ENCODE measurements at regions not wholly inside any gene's neighbourhood (a gene's known extent, or its start where the extent isn't known, plus 50 kb on each side); places are given as distances from the start of the nearest gene placed in this dataset.
"Not testable (repeated sequence)": the region's sequence is repeated elsewhere in the genome, so short reads cannot be mapped to it uniquely, and the experiment has no call there.

GRCh38 chr14:58887931-58888330 is 250.2 kb downstream of the DACT1 start:
- DNase-seq (ENCODE audit: low spot score): no peak

- no peak for DNase-seq (ENCODE audit: low spot score)
Measured at GRCh38 chr14:58898655-58899316, 261.0 kb downstream of the DACT1 start.

- DNase-seq (ENCODE audit: low spot score): no peak
Measured at GRCh38 chr14:58899317-58899713, 261.6 kb downstream of the DACT1 start.

GRCh38 chr14:58901826-58902225 is 264.1 kb downstream of the DACT1 start:
- no peak for DNase-seq (ENCODE audit: low spot score)

GRCh38 chr14:58904776-58905175 is 267.0 kb downstream of the DACT1 start:
- DNase-seq (ENCODE audit: low spot score): no peak

GRCh38 chr14:58907803-58908202 is 270.0 kb downstream of the DACT1 start:
- no peak for DNase-seq (ENCODE audit: low spot score)

- DNase-seq (ENCODE audit: low spot score): no peak
Measured at GRCh38 chr14:58912287-58912686, 274.5 kb downstream of the DACT1 start.

- DNase-seq (ENCODE audit: low spot score): no peak
Measured at GRCh38 chr14:58912799-58913432, 275.2 kb downstream of the DACT1 start.

GRCh38 chr14:58914279-58914855 is 274.1 kb upstream of the DAAM1 start:
- no peak for DNase-seq (ENCODE audit: low spot score)

GRCh38 chr14:58915646-58916045 is 272.8 kb upstream of the DAAM1 start:
- no peak for DNase-seq (ENCODE audit: low spot score)

- no peak for DNase-seq (ENCODE audit: low spot score)
Measured at GRCh38 chr14:58918066-58918738, 270.3 kb upstream of the DAAM1 start.

- DNase-seq (ENCODE audit: low spot score): no peak
Measured at GRCh38 chr14:58919217-58919616, 269.2 kb upstream of the DAAM1 start.

- DNase-seq (ENCODE audit: low spot score): no peak
Measured at GRCh38 chr14:58920230-58920629, 268.2 kb upstream of the DAAM1 start.

- not testable (repeated sequence) for DNase-seq (ENCODE audit: low spot score)
Measured at GRCh38 chr14:58922201-58922940, 266.1 kb upstream of the DAAM1 start.

GRCh38 chr14:58923751-58924405 is 264.6 kb upstream of the DAAM1 start:
- DNase-seq (ENCODE audit: low spot score): no peak

- DNase-seq (ENCODE audit: low spot score): no peak
Measured at GRCh38 chr14:58941629-58942028, 246.8 kb upstream of the DAAM1 start.

- no peak for DNase-seq (ENCODE audit: low spot score)
Measured at GRCh38 chr14:58942516-58942915, 246.0 kb upstream of the DAAM1 start.

GRCh38 chr14:58944343-58944967 is 244.0 kb upstream of the DAAM1 start:
- DNase-seq (ENCODE audit: low spot score): no peak

GRCh38 chr14:58944968-58945356 is 243.5 kb upstream of the DAAM1 start:
- DNase-seq (ENCODE audit: low spot score): no peak

- DNase-seq (ENCODE audit: low spot score): no peak
Measured at GRCh38 chr14:58946431-58946830, 242.0 kb upstream of the DAAM1 start.

GRCh38 chr14:58947156-58947555 is 241.3 kb upstream of the DAAM1 start:
- DNase-seq (ENCODE audit: low spot score): no peak
